Effector memory CD4-positive, alpha-beta T cell (primary cell): ENCODE measurements at regions not wholly inside any gene's neighbourhood (a gene's known extent, or its start where the extent isn't known, plus 50 kb on each side); places are given as distances from the start of the nearest gene placed in this dataset.

ENCODE experiments used
- DNase-seq, 3 donors: peaks; one replicate each; pipeline ENCODE4 v3.0.0-alpha.2; 2020
- H3K27ac ChIP-seq: 2 replicates; pipeline ENCODE4 v1.7.0; 2013; ENCODE audit warnings: mild to moderate bottlenecking, low read length, moderate library complexity; ENCODE audit not compliant: insufficient read depth, poor library complexity, severe bottlenecking
- H3K27me3 ChIP-seq: replicated peaks from 2 replicates; pipeline ENCODE4 v1.7.0; 2013; ENCODE audit warnings: mild to moderate bottlenecking, low read length; ENCODE audit not compliant: insufficient read depth, control insufficient read depth, poor library complexity, severe bottlenecking
- H3K36me3 ChIP-seq: 2 replicates; pipeline ENCODE4 v1.7.0; 2013; ENCODE audit warnings: mild to moderate bottlenecking, low read length, moderate library complexity; ENCODE audit not compliant: control insufficient read depth, insufficient read depth
- H3K4me1 ChIP-seq: 2 replicates; pipeline ENCODE4 v1.7.0; 2013; ENCODE audit warnings: low read length, mild to moderate bottlenecking; ENCODE audit not compliant: control insufficient read depth, insufficient read depth, poor library complexity, severe bottlenecking
- H3K4me3 ChIP-seq: 2 replicates; pipeline ENCODE4 v1.7.0; 2013; ENCODE audit warnings: low read length, low read depth, mild to moderate bottlenecking; ENCODE audit not compliant: insufficient read depth, poor library complexity, severe bottlenecking
- H3K9me3 ChIP-seq: 2 replicates; pipeline ENCODE4 v1.7.0; 2013; ENCODE audit warnings: mild to moderate bottlenecking, low read length, moderate library complexity; ENCODE audit not compliant: control insufficient read depth

GRCh38 chr4:66606215-66606614, 935.9 kb upstream of the EPHA5 start:
- Histone ChIP-seq H3K9me3 (no peaks in the 10 kb centered on the region), H3K4me3 (no peak overlapping the region), H3K36me3 (no peaks in the 10 kb centered on the region), H3K4me1 (no peaks in the 10 kb centered on the region), H3K27me3 (no peaks in the 10 kb centered on the region), H3K27ac (no peak overlapping the region)
- DNase-seq, result no peak

- no peak for DNase-seq
- H3K4me3 ChIP-seq, result no peak overlapping the region
- H3K9me3 ChIP-seq, result no peaks in the 10 kb centered on the region
- no peaks in the 10 kb centered on the region for H3K36me3 ChIP-seq
- H3K27me3 ChIP-seq, result no peaks in the 10 kb centered on the region
- H3K4me1 ChIP-seq, result no peaks in the 10 kb centered on the region
- H3K27ac ChIP-seq, result no peak overlapping the region
Observed at GRCh38 chr4:66604192-66604591, 933.9 kb upstream of the EPHA5 start.

GRCh38 chr4:66602622-66603021, 932.3 kb upstream of the EPHA5 start:
- Histone ChIP-seq H3K27ac (no peak overlapping the region), H3K4me3 (no peak overlapping the region), H3K36me3 (no peaks in the 10 kb centered on the region), H3K27me3 (no peaks in the 10 kb centered on the region), H3K9me3 (no peaks in the 10 kb centered on the region), H3K4me1 (no peaks in the 10 kb centered on the region)
- DNase-seq, result no peak

GRCh38 chr4:66591968-66592367, 921.7 kb upstream of the EPHA5 start:
- H3K27me3 ChIP-seq, result no peaks in the 10 kb centered on the region
- no peak overlapping the region for H3K27ac ChIP-seq
- no peak for DNase-seq
- H3K4me3 ChIP-seq, result no peak overlapping the region
- H3K9me3 ChIP-seq, result no peaks in the 10 kb centered on the region
- no peaks in the 10 kb centered on the region for H3K36me3 ChIP-seq
- no peaks in the 10 kb centered on the region for H3K4me1 ChIP-seq

- no peak overlapping the region for H3K27ac ChIP-seq
- H3K36me3 ChIP-seq, result no peaks in the 10 kb centered on the region
- H3K4me3 ChIP-seq, result no peak overlapping the region
- H3K9me3 ChIP-seq, result no peaks in the 10 kb centered on the region
- no peaks in the 10 kb centered on the region for H3K4me1 ChIP-seq
- no peak for DNase-seq
- no peaks in the 10 kb centered on the region for H3K27me3 ChIP-seq
Observed at GRCh38 chr4:66590488-66591215, 920.4 kb upstream of the EPHA5 start.

- Histone ChIP-seq H3K36me3 (no peaks in the 10 kb centered on the region), H3K27me3 (no peaks in the 10 kb centered on the region), H3K4me3 (no peak overlapping the region), H3K27ac (no peak overlapping the region), H3K9me3 (no peaks in the 10 kb centered on the region), H3K4me1 (no peaks in the 10 kb centered on the region)
- DNase-seq, result no peak
Observed at GRCh38 chr4:66589183-66589582, 918.9 kb upstream of the EPHA5 start.

- no peaks in the 10 kb centered on the region for H3K4me1 ChIP-seq
- DNase-seq, result no peak
- no peaks in the 10 kb centered on the region for H3K9me3 ChIP-seq
- no peak overlapping the region for H3K4me3 ChIP-seq
- no peaks in the 10 kb centered on the region for H3K36me3 ChIP-seq
- no peak overlapping the region for H3K27ac ChIP-seq
- no peaks in the 10 kb centered on the region for H3K27me3 ChIP-seq
Observed at GRCh38 chr4:66585767-66586166, 915.5 kb upstream of the EPHA5 start.

- Histone ChIP-seq H3K27me3 (no peaks in the 10 kb centered on the region), H3K4me1 (no peaks in the 10 kb centered on the region), H3K27ac (no peak overlapping the region), H3K9me3 (no peaks in the 10 kb centered on the region), H3K4me3 (no peak overlapping the region), H3K36me3 (no peaks in the 10 kb centered on the region)
- no peak for DNase-seq
Observed at GRCh38 chr4:66577922-66578321, 907.6 kb upstream of the EPHA5 start.

GRCh38 chr4:66575008-66575696, 904.9 kb upstream of the EPHA5 start:
- no peaks in the 10 kb centered on the region for H3K36me3 ChIP-seq
- no peak for DNase-seq
- no peaks in the 10 kb centered on the region for H3K9me3 ChIP-seq
- H3K4me1 ChIP-seq, result no peaks in the 10 kb centered on the region
- H3K4me3 ChIP-seq, result no peak overlapping the region
- H3K27me3 ChIP-seq, result no peaks in the 10 kb centered on the region
- H3K27ac ChIP-seq, result no peak overlapping the region

- no peak for DNase-seq
- Histone ChIP-seq H3K9me3 (no peaks in the 10 kb centered on the region), H3K27ac (no peak overlapping the region), H3K36me3 (no peaks in the 10 kb centered on the region), H3K4me1 (no peaks in the 10 kb centered on the region), H3K27me3 (no peaks in the 10 kb centered on the region), H3K4me3 (no peak overlapping the region)
Observed at GRCh38 chr4:66574145-66574978, 904.1 kb upstream of the EPHA5 start.
